RKO (cell line): ENCODE measurements at regions not wholly inside any gene's neighbourhood (a gene's known extent, or its start where the extent isn't known, plus 50 kb on each side); places are given as distances from the start of the nearest gene placed in this dataset.

Source experiments
- DNase-seq: peaks from one replicate; pipeline ENCODE4 v3.0.0-alpha.2; 2016; ENCODE audit warnings: low spot score

DNA sequence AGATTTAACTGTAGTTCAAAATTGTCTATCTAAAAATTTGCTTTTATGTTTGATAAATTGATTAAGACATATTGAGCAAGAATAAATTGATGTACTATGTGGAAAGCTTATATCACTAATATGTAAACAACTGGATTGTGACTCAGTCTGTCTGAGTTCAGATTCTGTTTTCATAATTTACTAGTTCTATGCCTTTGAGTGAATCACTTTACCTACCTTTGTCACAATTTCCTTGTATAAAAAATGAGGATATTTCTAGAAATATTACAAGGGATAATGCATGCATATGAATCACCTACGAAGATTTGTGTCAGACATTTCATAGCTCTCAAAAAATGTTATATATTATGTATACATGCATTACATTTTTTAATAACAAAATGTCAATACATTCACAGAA lies 245.1 kb upstream of the ZWINT start:
- DNase-seq, result no peak

DNA sequence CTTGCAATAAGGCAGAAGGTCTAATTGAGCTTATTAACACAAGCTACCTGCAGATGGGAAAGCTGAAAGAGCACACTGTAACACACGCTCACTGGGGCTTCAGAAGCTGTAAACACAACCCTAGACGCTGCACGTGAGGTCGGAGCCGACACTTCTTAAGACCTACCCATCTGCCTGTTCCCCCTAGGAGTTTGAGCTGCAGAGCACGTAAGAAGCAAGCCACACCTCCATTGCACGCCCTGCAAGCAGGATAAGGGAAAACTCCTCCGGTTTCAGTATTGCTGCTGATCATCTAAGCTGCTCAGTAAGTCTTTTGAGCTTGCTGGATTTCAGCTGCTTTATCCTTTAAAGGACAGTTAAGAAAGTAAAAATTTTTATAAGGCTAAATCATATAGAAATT lies 244.0 kb upstream of the ZWINT start:
- no peak for DNase-seq

DNA sequence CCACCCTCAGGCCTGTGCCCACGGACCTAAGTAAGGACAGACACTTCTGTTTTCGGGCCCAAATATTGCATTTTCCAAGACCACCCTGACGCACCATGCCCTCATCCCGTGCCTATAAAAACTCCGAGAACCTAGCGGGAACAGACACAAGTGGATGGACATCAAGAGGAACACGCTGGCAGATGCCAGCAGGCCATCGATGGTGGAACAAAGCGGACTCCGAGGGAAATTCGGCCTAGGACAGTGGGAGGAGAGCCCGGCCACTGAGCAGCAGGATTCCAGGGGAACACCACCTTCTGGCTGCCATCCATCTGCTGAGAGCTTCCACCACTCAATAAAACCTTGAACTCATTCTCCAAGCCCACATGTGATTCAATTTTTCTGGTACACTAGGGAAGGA lies 243.6 kb upstream of the ZWINT start:
- no peak for DNase-seq

DNA sequence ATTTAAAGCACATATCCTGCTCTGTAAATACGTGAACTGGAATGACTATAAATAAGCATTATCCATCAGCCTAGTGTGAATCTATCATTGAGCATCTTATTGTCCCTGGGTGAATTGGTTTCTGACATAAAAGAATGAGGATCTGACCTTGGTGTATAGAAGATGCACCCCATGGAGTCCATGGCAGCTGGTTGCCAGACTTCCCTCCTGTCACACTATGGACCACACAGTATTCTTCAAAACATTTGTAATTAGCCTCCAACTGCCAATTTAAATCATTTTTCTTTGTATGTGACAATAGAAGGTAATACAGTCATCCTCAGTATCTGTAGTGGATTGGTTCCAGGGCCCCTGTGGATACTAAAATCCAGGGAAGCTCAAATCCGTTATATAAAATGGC lies 238.1 kb upstream of the ZWINT start:
- no peak for DNase-seq

DNA sequence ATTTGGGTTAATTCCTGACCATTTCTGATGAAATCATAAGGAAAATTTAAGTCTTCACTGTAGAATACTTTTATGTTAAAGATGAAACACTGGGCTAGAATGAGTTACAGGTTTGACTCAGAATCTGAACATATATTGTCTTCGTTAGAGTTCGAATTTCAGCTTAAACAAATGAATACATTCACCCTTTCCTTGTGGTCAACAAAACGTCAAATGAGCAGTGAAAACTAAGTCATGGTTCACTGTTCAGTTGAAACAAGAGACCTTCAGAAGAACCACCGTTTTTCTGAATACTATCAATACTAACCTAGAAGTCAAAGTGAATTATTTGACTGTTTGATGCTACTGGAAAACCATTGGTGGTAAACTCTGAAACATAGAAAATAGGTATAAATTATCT lies 235.2 kb upstream of the ZWINT start:
- no peak for DNase-seq

DNA sequence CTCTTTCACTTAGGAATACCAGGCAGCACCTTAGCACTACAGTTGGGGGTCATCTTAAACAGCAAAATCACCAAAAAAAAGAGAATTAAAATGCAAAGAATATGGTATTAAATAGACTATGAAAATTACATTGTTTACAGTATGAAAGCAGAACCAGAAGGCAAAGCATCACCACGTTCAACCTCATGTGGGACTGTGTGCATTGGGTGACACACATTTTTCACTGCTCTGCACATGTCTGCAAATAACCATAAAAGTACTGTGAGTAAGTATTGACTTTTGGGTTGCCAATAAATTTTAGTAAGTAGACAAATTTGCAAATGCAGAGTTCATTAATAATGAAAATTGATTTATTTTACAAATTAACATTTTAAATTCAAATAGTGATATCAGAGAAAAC lies 232.1 kb upstream of the ZWINT start:
- DNase-seq, result no peak

DNA sequence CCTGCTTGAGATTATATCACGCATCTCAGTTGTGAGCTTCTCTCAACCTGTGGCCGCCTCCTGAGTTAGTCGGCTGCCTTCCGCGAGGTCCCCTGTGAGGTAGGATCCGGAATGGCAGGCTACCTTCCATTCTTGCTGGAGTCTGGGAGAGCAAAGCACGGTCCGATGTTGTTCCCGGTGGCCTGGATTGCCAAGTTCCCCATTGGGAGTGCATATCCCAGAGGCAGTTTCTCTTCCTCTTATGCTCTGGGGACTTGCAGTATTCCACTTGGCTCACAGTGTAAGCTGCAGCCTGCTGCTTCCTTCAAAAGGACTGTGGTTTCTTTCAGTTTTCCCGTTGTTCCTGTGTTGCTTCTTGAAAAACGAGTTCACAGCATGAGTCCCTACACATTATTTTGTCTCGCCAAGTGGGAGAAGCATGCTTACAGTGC lies 225.4 kb upstream of the ZWINT start:
- no peak for DNase-seq

DNA sequence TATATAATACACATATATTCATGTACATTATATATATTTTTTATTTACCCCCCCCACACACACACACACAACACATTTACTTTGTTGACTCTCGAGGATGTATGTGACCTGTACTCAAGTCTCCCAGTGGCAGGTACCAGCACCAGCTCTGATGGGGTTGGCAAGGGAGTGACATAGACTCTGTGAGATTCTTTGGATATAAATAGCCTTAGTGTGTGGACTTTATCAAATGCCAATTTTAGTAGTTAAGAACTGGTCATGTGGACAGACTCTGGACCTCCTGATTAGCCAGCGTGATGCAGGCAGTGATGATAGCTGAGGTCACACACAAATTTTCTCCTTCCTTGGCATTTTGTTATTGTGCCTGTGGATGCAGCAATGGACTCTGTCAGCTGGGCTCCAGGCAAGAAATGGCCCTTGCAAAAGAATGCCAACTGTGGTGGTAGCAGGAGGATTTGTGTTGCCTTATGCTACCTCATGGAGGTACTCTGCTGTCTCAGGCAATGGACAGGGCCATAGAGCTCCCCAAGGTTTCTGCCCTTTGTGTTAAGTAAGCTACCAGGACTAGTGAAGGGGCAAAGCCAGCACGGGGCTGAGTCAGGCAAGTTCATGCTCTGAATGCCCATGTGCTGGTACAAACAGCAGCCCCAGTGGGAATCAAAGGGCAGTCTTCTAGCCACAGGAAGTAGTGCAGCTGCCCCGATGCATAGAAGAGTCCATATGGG lies 224.6 kb upstream of the ZWINT start:
- no peak for DNase-seq

DNA sequence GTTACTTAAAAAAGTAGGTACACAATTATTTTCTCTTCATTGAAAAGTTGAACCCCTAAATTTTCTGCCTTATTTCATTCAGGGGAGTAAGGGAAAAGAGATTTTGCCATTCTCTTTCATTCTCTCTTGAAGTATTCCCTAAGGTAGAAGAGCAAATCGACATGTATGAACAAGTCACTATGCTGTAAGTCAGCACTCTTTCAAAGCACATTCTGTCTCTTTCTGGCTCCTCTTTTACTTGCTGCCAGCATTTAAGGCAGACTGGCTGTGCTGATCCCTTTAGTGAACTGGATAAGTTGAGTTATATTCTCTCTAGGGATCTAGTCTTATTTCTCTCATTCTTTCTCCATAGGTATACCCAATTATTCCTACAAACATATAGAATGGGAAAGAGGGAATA lies 222.3 kb upstream of the ZWINT start:
- no peak for DNase-seq

DNA sequence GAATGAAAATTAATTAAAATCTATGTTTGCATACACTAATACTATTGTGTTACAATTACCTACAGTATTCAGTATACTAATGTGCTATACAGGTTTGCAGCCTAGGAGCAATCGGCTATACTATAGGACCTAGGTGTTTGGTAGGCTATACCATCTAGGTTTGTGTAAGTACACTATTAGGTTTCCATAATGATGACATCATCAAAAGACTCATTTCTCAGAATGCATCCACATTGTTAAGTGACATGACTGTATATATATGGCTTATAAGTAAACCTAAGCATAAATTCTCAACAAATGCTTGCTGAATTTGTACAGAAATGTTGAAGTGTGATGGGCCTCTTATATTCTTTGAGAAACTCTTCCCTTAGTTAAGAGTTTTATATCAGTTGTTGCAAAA lies 206.5 kb upstream of the ZWINT start:
- no peak for DNase-seq

DNA sequence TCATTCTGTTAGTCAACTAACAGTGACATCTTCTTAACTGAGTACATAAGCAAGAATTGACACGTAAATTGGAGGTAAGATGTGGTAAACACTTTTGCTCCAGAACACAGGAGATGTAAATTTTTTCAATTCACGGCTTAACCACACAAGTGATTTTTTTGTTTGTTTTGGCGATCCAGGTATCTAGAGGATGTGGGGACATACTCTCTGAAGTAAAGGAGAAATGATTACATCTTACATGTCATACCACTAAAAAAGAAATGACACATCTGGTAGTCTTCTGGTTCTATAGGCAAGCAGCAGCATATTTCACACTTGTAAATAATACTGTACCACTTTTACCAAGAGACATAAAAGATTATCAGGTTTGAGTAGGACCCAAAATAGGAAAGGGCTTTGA lies 200.3 kb upstream of the ZWINT start:
- DNase-seq, result no peak

DNA sequence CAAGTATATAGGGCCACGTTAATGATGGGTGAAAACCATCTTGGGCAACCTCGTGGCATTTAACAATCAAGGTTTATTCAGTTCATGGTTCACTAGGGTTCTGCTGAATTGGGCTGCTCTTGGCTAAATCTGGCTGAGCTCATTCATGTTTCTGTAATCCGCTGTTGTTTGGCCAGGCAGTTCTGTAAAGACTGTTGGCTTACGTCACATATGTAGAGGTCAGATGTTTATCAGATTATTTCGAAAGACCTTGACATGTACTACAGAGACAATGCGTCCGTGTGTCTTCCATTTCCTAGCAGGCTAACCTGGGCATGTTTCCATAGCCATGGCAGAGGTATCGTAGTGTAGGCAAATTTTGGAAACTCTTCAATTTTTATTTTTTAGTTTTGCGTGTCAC lies 190.0 kb upstream of the ZWINT start:
- DNase-seq, result no peak

DNA sequence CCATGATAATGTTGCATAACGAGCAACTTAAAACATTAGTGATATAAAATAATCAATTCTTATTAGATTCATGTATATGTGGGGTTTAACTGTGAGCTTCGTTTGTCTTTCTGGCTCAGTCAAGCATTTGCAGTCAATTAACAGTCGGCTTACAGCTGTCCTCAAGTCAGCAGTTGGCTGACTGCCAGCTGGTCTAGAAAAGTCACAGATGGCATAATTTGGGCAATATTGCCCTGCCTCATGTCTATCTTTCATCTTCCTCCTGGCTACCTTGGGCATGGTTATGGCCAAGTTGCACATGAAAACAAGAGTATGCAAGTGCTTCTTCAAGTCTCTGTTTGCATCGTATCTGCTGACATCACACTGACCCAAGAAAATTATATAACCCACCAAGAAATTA lies 186.1 kb upstream of the ZWINT start:
- DNase-seq, result no peak

DNA sequence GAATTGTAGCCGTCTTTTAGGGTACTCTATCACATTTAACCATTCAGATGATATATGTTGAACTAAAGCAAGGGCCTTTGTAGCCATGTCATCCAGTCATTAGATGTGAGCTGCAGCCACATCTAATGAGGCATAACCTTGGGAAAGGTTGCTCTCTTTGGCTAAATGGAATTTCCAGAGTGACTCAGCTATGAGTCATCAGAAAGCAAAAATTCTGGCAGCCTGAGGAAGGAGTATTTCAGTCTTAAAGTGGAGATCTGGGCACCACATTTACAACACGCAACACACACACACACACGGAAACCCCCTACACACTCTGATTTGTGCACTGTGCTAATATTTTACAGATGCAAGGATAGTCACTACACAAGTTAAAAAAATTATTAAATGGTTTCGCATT lies 176.9 kb upstream of the ZWINT start:
- DNase-seq, result peak; percentile 82

DNA sequence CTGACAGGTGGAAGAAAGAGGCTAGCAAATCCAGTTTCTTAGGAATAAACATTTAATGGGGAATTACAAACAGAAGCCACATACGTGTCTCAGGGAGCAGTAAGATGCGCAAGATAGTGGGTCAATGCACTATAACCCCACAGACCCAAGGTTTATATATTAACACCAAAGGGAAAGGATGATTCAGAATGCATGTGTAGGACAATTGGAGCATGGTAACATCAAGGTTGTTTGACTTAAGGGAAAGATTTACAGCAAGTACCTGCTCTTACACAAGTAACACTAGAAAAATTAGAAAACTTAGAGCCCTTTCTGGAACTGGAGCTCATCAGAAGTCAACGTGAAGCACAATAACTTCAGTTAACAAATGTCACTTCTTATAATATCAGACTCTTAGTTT lies 161.1 kb upstream of the ZWINT start:
- no peak for DNase-seq

DNA sequence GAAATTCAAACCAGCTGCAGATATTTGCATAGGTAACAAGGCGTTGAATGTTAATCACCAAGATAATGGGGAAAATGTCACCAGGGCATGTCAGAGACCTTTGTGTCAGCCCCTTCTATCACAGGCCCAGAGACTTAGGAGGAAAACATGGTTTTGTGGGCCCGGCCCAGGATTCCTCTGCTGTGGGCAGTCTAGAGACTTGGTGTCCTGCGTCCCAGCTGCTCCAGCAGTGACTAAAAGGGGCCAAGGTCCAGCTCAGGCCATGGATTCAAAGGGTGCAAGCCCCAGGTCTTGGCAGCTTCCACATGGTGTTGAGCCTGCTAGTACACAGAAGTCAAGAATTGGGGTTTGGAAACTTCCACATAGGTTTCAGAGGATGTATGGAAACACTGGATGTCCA lies 147.5 kb upstream of the ZWINT start:
- DNase-seq, result no peak

DNA sequence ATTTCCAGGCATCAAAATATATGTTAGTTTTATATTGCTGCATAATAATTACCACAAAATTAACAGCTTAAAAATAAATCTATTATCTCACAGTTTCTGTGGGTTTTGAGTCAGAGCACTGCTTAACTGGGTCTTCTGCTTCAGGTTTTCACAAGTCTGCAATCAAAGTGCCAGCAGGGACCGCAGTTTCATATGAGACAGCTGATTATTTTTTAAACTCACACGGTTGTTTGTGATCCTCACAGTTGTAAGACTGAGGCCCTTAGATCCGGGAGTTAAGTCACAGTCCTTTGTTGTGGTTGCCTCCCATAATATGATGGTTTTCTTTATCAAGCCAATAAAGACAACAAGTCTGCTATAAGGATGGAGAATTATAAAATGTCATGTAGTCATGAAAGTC lies 146.0 kb upstream of the ZWINT start:
- no peak for DNase-seq

DNA sequence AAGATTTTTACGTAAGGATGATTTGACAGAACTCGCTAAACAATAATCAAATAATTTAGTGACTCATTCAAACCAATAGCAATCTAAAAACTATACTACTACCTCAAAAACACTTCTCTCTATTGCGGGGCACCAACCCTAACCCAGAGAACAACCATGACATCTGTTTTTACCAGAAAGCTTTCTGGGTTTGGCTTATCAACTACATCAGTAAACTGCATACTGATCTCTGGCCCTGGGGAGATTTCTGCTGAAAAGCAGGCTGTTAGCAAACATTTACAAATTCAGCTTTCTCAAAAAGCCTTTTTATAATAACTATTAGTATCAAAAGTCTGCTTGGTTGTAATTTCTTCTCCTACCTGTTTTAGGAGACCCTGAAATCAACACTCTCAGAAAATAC lies 144.5 kb upstream of the ZWINT start:
- no peak for DNase-seq

DNA sequence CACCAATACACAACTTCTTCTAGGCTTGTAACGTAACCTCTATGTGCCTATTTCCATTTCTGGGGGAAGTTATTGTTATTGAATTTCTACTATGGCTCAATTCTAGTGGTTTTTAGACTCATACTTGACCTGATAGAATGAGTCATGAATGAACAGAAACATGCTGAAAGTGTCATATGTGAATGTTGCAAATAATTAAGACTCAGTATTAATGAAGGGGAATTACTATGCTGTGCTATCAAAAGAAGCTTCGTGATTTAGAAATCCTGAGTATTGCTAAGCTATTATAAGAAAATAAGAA lies 135.1 kb upstream of the ZWINT start:
- DNase-seq, result no peak

DNA sequence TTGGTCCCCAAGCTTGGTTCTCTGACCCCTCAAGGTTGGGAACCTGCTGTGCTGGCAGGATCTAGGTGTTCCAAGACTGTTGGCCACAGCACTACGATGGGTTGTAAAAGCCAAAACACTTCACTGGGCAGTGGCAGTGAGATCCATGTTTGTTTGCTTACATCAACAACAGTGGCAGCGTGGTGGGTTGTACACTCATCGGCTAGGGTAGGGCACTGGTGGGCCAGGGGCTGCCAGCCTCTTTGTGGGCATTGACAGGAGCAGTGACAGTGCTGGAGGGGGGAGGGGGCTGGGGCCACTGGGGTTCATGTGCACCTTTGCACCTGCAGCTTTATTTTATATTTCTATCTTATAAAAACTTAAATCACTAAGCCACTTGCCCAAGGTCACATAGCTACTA lies 126.7 kb upstream of the ZWINT start:
- no peak for DNase-seq

DNA sequence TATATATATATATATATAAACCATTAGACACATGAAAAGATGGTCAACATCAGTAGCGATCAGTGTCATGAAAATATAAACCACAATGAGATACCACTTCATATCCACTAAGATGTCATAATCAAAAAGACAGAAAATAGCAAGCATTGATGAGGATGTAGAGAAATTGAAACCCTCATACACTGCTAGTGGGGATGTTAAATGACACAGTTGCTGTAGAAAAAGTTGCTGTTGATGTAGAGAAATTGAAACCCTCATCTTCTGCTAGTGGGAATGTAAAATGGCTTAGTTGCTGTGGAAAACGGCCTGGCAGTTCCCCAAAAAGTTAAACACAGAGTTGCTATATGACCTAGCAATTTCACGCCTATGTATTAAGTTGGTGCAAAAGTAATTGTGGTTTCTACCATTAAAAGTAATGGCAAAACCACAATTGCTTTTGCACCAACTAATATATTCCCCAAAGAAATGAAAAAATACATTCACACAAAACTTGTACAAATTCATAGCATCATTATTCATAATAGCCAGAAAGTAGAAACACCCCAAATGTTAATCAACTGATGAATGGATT lies 120.5 kb upstream of the ZWINT start:
- DNase-seq, result no peak

DNA sequence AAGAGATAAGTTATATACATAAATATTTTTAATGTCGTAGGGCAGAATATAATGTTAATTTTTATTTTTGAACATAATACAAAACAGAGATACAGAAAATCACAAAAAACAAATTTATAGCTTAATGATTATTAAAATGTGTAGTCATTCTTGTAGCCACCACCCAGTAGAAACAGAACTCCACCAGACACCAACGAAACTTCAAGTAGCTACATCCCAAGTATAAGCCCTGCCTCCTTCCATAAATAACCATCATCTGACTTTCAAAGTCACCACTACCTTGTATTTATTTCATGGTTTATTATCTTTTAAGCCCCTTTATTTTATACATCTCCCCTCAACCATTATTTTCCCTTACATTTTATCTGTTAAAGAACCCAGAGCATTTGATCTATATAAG lies 111.9 kb upstream of the ZWINT start:
- DNase-seq, result no peak

DNA sequence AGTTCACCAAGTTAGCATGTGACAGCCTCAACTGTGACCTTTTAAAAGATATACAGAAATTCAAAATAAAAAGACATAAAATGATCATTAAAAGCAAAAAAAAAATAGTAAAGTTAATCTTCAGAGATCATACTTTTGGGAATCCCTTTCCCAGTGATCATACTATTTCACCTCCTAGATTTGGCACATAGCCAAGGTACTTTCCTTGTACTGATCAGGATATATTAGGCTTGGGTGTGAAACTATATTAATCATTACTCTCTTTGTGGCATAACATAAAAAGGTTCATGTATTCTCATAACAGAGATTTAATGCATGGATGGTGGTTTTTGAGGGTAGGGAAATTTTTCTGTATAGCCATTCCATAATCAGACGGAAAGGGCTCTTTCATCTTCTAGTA lies 109.6 kb upstream of the ZWINT start:
- no peak for DNase-seq

DNA sequence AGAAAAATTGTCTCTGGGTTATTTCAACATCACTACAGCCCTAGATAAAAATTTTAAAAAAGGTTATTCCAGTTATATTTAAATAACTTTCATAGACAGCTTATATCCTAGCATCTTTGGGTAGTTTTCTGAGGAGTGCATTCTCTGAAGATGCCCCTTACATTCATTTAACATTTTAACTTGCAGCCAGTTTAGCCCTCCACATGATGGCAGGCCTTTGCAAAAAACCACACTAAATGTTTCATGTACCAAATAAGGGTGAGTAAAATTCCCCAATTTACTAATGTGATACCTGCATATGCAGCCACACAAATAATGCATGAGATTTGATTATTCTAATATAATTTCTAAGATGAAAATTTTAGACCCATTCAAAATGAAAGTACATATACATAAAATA lies 108.4 kb upstream of the ZWINT start:
- DNase-seq, result peak; percentile 4

DNA sequence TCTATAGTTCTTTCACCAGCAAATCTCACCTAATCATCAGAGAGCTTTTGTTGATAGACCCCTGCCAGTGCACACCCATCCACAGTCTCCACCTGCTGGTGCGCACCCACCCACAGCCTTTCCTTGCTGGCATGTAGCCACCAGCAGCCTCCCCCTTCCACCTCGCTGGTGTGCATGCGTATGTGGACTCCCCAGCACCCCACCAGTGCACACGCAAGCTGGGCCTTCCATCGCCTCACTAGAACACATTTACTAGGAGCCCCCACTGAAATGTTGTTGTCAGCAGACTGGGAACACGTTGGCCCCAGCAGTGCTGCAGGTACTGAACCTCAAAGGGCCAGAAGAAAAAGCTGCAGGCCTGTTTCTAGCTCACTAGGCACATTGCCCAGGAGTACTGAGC lies 104.9 kb upstream of the ZWINT start:
- DNase-seq, result no peak
